H1 (cell line): ENCODE measurements at regions not wholly inside any gene's neighbourhood (a gene's known extent, or its start where the extent isn't known, plus 50 kb on each side); places are given as distances from the start of the nearest gene placed in this dataset.

ENCODE experiments used
- BCL11A ChIP-seq, 2 experiments: IDR thresholded peaks; one replicate each; pipeline ENCODE4 v1.6.1; 2011; ENCODE audit warnings: low read depth in 2 of 2, low read length in 2 of 2, mild to moderate bottlenecking in 2 of 2
- CTBP2 ChIP-seq: IDR thresholded peaks from 2 replicates; pipeline ENCODE4 v1.7.0; 2011; ENCODE audit warnings: borderline replicate concordance, mild to moderate bottlenecking, moderate library complexity, mixed read lengths, low read length; ENCODE audit not compliant: insufficient read depth, insufficient read length
- E2F6 ChIP-seq: IDR thresholded peaks from 2 replicates; pipeline ENCODE4 v1.6.1; 2012; ENCODE audit warnings: inconsistent platforms
- HDAC2 ChIP-seq, 2 experiments: fragments of 300-600 bp in 1 of 2; sonication (generic) in 1 of 2; IDR thresholded peaks; 2 replicates each; pipeline ENCODE4 v1.6.1; 2011 to 2012; ENCODE audit warnings: low read depth in 2 of 2, low read length in 2 of 2, mild to moderate bottlenecking in 2 of 2, moderate library complexity in 2 of 2, borderline replicate concordance in 1 of 2, inconsistent platforms in 1 of 2
- NANOG ChIP-seq: IDR thresholded peaks from 2 replicates; pipeline ENCODE4 v1.6.1; 2011; ENCODE audit warnings: low read length, low read depth, mild to moderate bottlenecking, inconsistent platforms; ENCODE audit not compliant: insufficient read depth, poor library complexity, severe bottlenecking
- RBBP5 ChIP-seq: IDR thresholded peaks from 2 replicates; pipeline ENCODE4 v1.7.1; 2012; ENCODE audit warnings: low read depth, mild to moderate bottlenecking, inconsistent platforms, low read length, moderate library complexity, borderline replicate concordance
- SP2 ChIP-seq: IDR thresholded peaks from 2 replicates; pipeline ENCODE4 v1.6.1; 2012; ENCODE audit warnings: mild to moderate bottlenecking, low read length, inconsistent platforms
- TCF12 ChIP-seq: IDR thresholded peaks from 2 replicates; pipeline ENCODE4 v1.6.1; 2011; ENCODE audit warnings: low read depth, mild to moderate bottlenecking, low read length

GRCh38 chr7:35351466-35351865 lies 97.6 kb upstream of the TBX20 start (continued):
- TF ChIP-seq NANOG (no peak), BCL11A (IDR thresholded peaks at IDR 0.05; ENCODE audit: low read depth in 2 of 2, low read length in 2 of 2) (no peak), CTBP2 (no peak), TCF12 (no peak), HDAC2 (IDR thresholded peaks at IDR 0.05; ENCODE audit: borderline replicate concordance in 1 of 2, low read depth in 2 of 2, low read length in 2 of 2) (no peak), RBBP5 (no peak), E2F6 (no peak), SP2 (no peak)
